Stimulated activated CD8-positive, alpha-beta memory T cell treated with anti-CD3 and anti-CD28 coated beads, Interleukin-12 subunit alpha, Interleukin-12 subunit beta, amount 100 ng/mL, for 24 hours (primary cell): ENCODE measurements at regions not wholly inside any gene's neighbourhood (a gene's known extent, or its start where the extent isn't known, plus 50 kb on each side); places are given as distances from the start of the nearest gene placed in this dataset.
"Not testable (repeated sequence)": the region's sequence is repeated elsewhere in the genome, so short reads cannot be mapped to it uniquely, and the experiment has no call there.

Source experiments
- DNase-seq: peaks from one replicate; pipeline ENCODE4 v3.0.0-alpha.2; 2020; ENCODE audit errors: extremely low read depth

GRCh38 chr16:86344586-86344871 lies 165.8 kb upstream of the FOXF1 start:
- no peak for DNase-seq

- DNase-seq: no peak
These were observed 165.4 kb upstream of the FOXF1 start for GRCh38 chr16:86344881-86345280.

- DNase-seq: no peak
These were observed 164.8 kb upstream of the FOXF1 start for GRCh38 chr16:86345516-86345915.

DNA sequence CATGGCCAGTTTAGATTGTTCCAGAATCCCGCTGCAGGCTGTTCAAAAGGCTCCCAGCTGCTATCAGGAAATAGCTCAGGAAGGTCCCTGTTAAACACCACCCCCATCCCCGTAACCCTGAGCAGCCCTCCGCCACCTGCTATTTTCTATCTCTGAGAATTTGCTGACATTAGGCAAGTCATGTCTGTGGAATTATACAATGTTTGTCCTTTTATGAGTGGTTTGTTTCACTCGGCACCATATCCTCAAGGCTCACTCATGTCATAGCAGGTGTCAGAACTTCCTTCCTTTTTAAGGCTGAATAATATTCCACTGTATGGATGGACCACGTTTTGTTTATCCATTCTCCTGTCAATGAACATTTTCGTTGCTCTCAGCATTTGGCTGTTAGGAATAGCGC lies 164.3 kb upstream of the FOXF1 start:
- DNase-seq: no peak

DNA sequence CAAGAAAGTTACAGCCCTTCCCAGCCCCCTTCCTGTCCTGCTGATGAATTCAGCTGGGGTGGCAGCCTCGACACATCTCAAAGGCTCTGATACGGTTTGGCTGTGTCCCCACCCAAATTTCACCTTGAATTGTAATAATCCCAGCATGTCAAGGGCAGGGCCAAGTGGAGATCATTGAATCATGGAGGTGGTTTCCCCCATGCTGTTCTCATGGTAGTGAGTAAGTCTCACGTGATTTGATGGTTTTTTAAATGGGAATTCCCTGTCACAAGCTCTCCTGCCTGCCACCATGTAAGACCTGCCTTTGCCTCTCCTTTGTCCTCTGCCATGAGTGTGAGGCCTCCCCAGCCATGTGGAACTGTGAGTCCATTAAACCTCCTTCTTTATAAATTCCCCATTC lies 163.2 kb upstream of the FOXF1 start:
- no peak for DNase-seq

DNA sequence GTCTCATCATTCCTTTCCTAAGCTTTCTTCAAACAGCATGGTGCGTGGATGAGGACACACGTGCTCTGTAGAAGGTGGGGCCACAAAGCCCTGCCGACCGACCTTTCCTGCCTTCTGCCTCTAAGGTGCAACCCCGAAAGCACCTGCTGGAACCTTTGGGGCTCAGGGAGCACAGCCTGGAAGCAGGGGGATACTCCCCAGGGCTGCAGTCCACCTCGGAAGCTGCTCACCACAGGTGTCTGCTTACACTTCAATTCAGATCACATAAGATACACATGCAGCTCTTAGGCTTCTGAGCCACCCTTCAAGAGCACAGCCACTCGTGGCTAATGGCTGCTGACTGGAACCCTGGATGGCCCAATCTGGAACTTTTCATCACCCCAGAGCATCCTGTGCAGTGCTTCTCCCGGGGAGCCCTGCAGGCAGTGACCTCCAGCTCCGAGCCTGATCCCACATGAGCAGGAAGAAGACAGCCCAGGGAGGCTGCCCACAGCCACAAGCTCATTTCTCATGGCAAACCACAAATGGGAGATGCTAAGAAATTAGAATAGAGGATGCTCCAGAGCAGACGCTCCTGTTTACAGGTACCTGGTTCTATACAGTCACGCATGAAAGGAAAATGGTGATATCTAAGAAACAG lies 162.3 kb upstream of the FOXF1 start:
- no peak for DNase-seq

DNA sequence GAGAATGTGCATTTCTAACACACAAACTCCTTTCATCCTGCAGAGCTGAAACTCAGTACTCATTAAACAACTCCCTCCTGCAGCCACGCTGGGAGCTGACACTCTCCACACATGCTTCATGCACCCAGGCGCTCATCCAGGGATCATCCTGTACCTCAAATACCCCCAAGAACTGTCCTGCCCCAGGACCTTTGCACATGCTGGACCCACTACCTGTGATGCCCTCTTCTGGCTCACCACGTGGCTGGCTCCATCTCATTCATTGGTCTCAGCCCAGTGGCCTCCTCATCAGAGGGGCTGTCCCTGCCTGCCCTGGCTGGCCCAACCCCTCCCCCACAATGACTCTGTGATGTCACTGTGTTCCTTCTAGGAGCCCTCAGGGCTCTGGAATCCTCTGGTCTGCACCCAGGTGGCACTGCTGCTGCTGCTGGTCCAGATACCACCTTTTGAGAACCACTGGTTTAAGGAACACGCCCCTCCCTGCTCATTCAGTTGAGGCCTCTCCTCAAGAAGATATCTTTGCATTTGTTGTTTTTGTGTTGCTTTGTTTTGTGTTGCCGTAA lies 160.9 kb upstream of the FOXF1 start:
- DNase-seq: no peak

DNA sequence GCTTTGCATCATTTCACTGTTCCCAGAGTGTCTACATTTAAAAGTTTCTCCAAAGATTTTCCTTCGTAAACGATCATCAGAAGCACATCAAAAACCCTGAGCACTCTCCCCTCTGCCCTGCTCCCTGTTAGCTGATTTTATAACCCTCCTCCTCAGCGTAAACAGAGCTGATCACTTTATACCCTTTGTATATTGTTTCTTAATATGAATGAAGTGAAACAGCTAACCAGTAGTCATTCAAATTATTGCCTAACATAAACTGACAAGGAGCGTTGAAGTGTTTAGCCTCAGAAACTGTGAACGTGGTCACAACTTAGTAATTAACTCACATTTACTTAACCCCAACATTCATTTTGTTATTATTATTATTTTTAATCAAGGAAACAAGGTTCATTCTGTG lies 160.0 kb upstream of the FOXF1 start:
- no peak for DNase-seq

DNA sequence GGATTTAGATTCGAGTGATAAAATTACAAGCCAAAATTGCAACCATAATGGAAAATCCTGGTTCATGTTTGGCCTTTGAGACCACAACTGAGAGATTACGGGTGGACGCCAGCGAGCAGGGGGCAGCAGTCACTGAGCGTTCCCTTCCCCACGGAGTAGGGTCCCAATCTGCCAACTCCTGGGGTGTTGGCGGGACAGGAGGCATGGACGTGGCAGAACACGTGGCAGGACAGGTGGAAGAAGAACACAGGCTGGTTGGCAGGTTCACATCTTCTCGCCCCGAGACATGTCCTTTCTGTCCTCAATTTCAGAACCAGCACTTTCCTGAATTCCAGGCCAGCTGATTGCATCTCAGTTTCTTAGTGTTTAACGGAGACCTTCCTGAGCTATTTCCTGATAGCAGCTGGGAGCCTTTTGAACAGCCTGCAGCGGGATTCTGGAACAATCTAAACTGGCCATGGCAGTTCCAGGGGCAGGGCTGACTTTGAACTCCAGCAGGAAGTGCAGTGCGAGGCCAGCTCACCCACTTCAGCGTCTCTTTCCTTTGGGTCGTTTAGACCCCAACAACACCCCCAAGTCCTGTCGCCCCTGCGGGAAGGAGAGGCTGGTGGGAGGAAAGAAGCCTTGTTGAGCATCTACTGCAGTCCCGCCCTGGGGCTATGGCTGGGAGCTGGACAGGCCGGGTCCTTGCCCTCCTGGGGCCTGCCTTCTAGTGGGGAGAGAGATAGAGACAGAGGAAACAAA lies 159.1 kb upstream of the FOXF1 start:
- no peak for DNase-seq

- not testable (repeated sequence) for DNase-seq
These were observed 158.6 kb upstream of the FOXF1 start for GRCh38 chr16:86351785-86352139.

GRCh38 chr16:86353148-86353547 lies 157.2 kb upstream of the FOXF1 start:
- DNase-seq: no peak

- DNase-seq: no peak
These were observed 156.4 kb upstream of the FOXF1 start for GRCh38 chr16:86353948-86354347.

DNA sequence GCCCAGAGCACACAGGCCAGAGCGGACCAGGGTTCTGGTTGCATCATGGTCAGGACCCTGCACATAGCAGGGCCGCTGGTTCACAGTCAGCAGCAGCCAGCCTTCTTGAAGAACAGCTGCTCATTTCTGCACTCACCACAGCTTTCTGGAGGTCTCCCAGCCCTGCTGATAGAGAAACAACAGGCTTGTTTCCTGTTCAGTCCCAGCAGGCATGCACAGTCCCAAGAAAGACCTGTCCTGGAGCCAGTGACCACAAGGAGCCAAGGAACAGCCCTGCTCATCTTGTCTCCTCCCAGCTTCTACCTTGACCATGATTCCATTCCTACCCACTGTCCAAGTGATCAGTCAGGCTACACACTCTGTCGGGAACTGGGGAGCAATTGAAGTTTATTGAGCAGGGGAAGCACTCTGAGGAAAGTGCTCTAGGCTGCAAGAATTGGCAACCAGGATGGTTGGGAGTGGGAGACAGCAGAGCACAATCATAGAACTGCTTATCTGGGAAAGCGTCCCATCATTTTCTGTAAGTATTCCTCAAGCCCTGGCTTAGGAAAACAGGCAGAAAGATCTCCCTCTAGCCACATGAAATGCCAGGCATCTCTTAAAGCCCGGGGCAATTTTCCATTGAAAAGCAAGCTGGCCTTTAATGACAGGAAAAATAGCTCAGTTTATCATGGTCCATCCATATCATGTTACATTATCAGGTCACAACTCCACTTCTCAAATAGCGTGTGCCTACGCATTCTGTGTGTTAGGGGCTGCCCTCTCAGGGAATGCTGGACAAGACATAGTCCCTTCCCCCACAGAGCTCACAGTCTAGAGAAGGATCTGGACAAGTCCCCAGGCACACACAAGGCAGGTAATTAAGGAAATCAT lies 155.4 kb upstream of the FOXF1 start:
- DNase-seq: no peak

- DNase-seq: no peak
These were observed 154.8 kb upstream of the FOXF1 start for GRCh38 chr16:86355531-86355930.

- no peak for DNase-seq
These were observed 154.4 kb upstream of the FOXF1 start for GRCh38 chr16:86355951-86356350.

DNA sequence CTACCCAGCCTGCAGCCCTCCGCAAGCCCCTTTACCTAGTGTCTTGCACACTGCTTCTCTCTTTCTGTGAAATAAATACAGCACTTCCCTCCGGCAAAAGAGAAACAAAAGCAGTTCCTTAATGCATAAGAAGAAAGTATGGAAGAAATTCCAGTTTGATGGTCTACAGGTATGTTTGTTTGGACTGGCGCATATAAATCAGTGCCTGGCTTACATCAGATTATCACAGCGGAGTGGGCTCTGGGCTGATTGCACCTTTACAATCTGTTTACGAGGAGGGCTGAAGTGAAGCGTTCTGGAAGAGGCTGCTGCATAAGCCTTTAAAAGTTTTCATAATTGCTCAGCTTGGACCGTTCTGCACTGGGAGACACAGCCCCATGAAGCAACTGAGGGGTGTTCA lies 153.5 kb upstream of the FOXF1 start:
- DNase-seq: no peak

GRCh38 chr16:86357303-86357702 lies 153.0 kb upstream of the FOXF1 start:
- no peak for DNase-seq

- no peak for DNase-seq
These were observed 152.4 kb upstream of the FOXF1 start for GRCh38 chr16:86357950-86358349.

- DNase-seq: no peak
These were observed 150.8 kb upstream of the FOXF1 start for GRCh38 chr16:86359571-86359970.

DNA sequence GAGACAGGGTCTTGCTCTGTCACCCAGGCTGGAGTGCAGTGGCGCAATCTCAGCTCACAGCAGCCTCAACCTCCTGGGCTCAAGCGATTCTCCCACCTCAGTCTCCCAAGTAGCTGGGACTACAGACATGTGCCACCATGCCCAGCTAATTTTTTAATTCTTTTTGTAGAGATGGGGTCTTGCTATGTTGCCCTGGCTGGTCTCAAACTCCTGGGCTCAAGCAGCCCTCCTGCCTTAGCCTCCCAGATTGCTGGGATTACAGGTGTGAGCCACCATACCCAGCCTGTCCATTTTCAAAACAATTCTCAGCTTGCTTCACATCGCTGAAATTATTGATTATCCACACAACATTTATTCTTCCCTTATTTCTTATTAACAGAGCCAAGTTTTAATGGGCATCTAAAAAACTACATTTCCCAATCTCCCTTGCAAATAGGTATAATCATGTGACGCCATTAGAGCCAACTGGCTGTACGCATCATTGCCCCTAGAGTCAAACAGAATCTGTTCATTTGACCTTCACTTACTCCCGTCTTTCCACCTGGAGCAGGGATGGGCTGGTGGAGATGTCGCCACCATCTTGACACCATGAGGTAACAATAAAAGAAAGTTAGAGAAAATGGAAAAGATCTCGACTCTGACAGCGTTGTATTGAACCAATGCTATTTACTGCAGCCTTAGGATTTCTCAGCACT lies 148.0 kb upstream of the FOXF1 start:
- DNase-seq: no peak

- no peak for DNase-seq
These were observed 147.3 kb upstream of the FOXF1 start for GRCh38 chr16:86363057-86363490.
